GM18508 (cell line): ENCODE measurements at regions not wholly inside any gene's neighbourhood (a gene's known extent, or its start where the extent isn't known, plus 50 kb on each side); places are given as distances from the start of the nearest gene placed in this dataset.

ENCODE experiments used
- ATAC-seq: cut with Tn5 transposase; IDR thresholded peaks from one replicate; pipeline ENCODE4 v1.9.1; 2021; ENCODE audit warnings: moderate number of reproducible peaks; ENCODE audit not compliant: insufficient read depth, unreplicated experiment

DNA sequence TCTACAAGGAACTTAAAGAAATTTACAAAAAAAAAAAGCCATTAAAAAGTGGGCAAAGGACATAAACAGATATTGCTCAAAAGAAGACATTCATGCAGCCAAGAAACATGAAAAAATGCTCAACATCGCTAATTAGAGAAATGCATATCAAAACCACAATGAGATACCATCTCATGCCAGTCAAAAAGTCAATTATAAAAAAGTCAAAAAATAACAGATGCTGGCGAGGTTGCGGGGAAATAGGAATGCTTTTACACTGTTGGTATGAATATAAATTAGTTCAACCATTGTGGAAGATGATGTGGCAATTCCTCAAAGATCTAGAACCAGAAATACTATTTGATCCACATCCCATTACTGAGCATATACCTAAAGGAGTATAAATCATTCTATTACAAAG, 411.9 kb upstream of the MARCKS start:
- ATAC-seq, result no peak

DNA sequence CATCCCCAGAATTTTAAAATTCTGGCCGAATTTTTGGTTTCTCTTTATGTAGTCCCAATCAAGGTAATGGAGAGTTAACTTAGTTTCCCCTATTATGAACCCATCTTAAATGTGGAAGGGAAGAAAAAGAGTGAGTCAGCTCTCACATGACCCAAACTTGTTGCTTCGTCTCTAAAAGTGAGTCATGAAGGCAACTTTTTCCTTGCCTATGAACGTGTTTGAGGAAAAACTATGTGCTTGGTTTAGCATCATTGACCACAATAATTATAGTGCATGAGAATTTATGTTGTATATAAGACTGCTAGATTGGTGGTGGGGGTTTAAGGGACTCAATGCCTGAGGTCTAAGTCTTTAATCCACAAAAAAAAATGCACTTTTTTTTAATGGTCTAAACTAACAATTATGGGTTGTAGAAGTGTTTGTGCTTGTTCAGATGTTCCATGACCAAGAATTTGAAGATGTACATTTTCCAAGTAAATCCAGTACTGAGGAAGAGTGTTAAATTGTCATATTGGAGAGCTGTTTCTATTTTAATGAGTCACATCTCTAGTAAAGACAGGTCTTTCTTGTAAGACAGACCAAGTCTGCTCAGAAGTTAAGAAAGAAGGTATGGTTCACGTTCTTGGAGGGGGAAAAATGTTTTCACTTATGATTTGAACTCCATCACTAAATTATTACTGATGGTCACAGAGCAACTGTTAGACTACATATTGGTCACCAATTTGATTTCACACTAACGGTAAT, 409.9 kb upstream of the MARCKS start:
- ATAC-seq, result no peak

- no peak for ATAC-seq
Measured at GRCh38 chr6:113449051-113449450, 408.1 kb upstream of the MARCKS start.

- ATAC-seq, result no peak
Measured at GRCh38 chr6:113450061-113450465, 407.1 kb upstream of the MARCKS start.

DNA sequence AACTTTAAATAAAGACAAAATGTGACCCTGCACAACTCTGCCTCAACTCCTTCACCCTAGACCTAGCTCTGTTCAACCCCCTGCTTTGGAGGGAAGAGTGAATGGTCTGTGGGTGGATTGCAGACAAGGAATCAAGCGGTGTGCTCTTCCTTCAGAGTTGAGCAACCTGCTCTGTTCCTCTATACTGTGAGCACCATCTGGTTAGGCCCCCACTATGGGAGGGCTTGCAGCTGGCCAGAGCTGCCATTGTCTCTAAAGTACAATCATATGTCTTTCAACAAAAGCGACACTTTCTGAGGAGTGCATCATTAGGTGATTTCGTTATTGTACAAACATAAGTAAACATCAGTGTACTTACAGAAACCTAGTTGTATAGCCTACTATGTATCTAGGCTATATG, 406.1 kb upstream of the MARCKS start:
- no peak for ATAC-seq

DNA sequence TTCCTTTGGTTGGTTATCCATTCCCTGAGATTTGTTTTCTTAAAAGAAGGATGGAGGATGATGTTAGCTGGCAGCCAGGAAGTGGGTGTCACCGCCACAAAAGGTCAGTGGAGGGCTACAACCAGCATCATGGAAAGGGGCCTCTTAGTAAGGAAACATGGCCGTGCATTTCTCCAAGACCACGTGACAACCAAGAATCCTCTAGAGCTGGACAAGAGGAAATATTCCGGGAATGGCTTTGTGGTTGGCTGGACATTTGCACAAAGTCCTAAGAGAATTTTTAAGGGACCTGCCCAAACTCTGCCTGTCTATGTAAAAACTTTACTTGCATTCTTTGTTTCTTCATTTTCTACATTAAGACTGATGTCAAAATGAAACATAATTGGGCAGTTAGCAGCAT, 399.9 kb upstream of the MARCKS start:
- ATAC-seq, result no peak

- no peak for ATAC-seq
Measured at GRCh38 chr6:113457751-113458150, 399.4 kb upstream of the MARCKS start.

GRCh38 chr6:113458368-113459010, 398.7 kb upstream of the MARCKS start:
- no peak for ATAC-seq

DNA sequence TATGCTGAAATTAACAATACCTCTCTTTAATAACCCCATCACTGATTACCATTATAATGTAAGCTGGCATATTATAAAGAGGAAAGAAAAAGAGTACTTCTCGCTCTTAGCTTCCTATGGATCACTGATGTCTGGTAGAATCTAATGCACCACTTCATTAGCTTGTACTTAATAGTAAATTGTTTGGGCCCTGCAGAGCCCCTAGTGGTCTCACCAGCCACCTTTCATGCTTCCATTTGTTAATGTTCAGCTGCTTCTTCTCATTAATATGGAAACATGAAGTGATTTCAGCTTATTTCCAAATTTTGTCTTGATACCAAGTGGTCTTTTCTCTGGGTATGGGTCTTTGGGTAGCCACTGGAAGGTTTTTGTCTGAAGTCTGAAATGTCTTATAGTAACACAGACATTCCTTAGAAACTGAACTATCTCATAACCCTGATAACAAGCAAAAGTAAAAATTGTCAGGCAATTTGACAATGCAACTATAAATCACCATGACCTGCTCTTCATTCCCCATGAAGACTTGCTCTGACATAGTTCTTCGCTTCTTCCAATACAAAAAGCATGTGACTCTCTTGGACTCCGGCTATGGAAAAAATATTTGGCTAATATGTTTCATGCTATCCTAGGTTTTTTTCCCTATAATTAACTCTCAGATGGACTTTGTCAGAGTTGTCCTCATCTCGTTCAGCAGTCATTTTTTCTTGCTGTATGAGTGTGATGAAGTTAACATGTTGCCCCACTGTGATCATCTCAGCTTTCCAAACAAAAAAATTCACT, 395.8 kb upstream of the MARCKS start:
- no peak for ATAC-seq

DNA sequence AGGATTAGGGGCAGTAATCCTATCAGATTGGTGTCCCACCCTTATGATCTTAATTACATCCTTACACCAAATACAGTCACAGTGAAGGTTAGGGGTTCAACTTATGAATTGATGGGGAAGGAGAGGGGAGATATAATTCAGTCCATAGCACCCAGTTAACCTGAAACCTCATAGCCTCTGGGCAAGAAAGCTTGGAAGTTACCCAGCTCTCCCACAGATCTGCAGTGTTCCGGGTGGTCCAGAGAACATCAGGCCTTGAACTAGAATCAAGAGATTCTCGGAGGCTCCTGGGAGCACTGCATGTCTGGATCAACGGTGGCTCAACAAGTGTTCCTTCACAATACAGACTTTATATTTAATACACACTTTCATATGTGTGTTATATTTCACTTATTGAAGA, 392.6 kb upstream of the MARCKS start:
- ATAC-seq, result no peak

DNA sequence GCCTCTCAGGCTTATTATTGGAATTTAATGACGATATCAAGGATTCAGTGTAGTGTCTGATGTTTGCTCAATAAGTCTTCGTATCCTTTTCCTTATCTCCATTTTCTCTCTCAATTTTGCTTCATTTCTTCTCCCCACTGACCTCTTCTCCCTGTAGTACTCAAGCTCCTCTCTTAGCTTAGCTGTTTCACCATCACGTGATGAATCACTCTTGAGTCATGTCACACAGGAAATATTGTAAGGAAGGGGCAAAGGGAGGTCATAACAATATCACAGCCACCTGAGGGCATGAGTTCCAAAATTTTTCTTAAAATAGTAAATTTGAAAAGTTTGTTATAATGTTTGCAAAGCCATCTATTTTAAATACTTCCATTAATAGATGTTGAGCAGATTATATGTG, 392.2 kb upstream of the MARCKS start:
- no peak for ATAC-seq

- ATAC-seq, result no peak
Measured at GRCh38 chr6:113466526-113466925, 390.6 kb upstream of the MARCKS start.

GRCh38 chr6:113475392-113475791, 381.8 kb upstream of the MARCKS start:
- ATAC-seq, result no peak

DNA sequence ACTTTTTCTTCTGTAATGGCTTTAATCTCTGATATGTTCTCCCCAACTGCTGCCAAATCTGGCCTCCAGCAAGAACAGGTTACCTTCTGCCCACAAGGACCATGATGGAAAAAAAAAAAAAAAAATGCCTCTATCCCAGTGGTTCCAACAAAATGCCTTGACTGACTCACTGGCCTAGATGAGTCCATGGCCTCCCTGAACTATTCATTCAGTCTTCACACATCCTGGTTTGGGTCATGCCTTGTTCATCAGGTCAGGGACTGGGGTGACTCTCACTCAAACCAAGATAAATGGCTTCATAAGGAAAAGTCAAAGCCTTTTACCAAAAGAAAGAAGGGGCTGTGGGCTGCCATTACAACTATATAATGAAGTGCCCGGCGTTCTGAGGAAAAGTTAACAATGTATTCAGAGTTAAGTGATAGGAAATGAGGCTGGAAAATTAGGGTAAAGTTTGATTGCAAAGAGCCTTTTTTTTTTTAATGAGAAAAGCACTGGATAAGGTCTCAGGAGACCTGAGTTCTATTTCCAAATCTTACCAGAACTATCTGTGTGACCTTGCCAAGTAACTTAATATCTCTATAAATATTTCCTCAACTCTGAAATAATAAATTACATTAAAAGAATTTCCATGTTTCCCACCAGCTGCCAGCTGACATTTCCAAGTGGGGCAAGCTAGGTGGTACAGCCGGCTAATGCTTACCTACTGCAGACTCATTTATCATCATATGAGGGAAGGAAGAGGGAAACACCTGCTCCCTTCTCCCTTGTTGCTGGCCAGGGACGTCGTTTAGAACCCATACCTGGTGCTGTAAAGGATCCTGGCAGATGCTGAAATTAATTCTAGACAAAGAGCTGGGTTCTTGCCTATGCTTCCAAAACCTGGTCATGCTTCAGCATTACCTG, 380.0 kb upstream of the MARCKS start:
- no peak for ATAC-seq

GRCh38 chr6:113480616-113481015, 376.5 kb upstream of the MARCKS start:
- ATAC-seq, result no peak

- no peak for ATAC-seq
Measured at GRCh38 chr6:113481458-113481857, 375.7 kb upstream of the MARCKS start.

DNA sequence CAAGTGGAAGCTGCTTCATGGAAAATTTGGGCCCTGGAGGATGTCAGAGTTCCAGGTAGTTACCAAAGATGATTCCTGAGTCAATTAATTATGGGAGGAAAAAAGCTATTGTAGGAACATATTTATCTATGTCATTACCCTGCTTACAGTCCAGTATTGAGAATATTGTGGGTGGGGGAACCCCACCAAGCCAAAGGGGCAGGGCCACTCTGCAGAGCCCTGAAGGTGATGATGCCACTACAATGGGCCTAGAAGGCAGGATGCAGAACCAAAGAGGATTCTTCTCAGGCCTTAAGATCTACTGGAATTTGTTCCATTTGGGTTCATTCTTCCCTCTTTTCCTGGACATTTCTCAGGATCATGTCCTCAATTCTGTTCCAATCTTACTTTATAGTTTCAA, 375.2 kb upstream of the MARCKS start:
- ATAC-seq, result no peak

DNA sequence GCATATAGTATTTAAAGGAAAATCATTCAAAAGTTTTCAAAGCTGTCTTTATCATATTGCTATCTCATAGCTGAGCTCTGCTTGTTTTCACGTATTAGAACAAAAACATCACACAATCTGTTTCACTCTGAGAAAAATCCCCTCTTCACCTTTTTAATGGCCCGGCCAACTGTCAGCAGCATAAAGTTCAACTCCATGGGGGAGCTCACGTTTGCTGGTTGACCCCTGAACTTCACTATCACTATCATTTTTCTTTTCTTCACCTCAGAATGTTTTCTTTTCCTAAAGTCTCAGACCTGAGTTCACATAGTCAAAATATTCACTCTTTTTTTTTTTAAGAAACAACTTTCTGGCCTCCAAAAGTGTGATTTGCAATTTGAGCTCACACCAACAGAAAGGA, 374.4 kb upstream of the MARCKS start:
- ATAC-seq, result no peak

GRCh38 chr6:113486199-113486598, 370.9 kb upstream of the MARCKS start:
- no peak for ATAC-seq

GRCh38 chr6:113487489-113488058, 369.6 kb upstream of the MARCKS start:
- no peak for ATAC-seq
